HT-29 (cell line): ENCODE measurements at regions not wholly inside any gene's neighbourhood (a gene's known extent, or its start where the extent isn't known, plus 50 kb on each side); places are given as distances from the start of the nearest gene placed in this dataset.
"Not testable (repeated sequence)": the region's sequence is repeated elsewhere in the genome, so short reads cannot be mapped to it uniquely, and the experiment has no call there.

Experiments
- DNase-seq: peaks from one replicate; pipeline ENCODE4 v3.0.0-alpha.2; 2015; ENCODE audit warnings: low spot score

- DNase-seq = not testable (repeated sequence)
These were observed 1104.1 kb downstream of the RPIA start for GRCh38 chr2:89795530-89795929.

DNA sequence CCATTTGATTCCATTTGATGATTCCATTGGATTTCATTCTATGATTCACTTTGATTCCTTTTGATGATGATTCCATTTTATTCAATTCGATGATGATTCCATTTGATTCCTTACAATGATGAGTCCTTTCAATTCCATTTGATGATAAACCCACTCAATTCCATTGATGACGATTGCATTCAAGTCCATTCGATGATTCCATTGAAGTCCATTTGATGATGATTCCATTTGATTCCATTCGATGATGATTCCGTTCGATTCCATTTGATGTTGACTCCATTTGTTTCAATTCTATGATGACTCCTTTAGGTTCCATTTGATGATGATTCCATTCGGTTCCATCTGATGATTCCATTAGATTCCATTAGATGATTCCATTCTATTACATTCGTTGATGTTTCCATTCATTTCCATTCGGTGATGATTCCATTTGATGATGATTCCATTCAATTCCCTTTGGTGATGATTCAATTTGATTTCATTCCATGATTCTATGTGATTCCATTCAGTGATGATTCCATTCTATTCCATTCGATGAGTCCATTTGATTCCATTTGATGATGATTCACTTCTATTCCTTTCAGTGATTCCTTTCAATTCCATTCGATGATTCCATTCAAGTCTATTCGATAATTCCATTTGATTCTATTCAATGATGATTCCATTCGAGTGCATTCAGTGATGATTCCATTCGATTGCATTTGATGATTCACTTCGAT is 1106.0 kb downstream of the RPIA start:
- no peak for DNase-seq

DNA sequence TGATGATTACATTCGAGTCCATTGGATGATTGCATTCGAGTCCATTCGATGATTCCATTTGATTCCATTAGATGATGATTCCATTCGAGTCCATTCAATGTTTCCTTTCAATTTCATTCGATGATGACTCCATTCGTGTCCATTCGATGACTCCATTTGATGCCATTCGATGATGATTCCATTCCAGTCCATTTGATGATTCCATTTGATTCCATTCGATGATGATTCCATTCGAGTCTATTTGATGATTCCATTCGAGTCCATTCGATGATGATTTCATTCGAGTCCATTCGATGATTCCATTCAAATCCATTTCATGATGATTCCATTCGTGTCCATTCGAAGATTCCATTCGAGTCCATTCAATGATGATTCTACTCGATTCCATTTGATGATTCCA is 1109.7 kb downstream of the RPIA start:
- not testable (repeated sequence) for DNase-seq

DNA sequence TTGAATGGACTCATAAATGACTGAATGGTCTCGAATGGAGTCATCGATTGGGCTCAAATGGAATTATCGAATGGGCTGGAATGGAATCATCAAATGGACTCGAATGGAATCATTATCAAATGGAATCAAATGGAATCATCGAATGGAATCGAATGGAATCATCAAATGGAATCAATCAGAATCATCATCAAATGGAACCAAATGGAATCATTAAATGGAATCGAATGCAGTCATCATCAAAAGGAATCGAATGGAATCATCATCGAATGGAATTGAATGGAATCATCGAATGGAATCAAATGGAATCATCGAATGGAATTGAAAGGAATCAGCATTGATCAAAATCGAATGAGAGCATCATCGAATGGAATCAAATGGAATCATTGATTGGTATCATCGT is 1114.9 kb downstream of the RPIA start:
- not testable (repeated sequence) for DNase-seq

GRCh38 chr2:89811295-89811694 is 1119.8 kb downstream of the RPIA start:
- no peak for DNase-seq

GRCh38 chr2:89811910-89812309 is 1120.4 kb downstream of the RPIA start:
- not testable (repeated sequence) for DNase-seq

- DNase-seq = not testable (repeated sequence)
These were observed 1122.9 kb downstream of the RPIA start for GRCh38 chr2:89814359-89814758.

DNA sequence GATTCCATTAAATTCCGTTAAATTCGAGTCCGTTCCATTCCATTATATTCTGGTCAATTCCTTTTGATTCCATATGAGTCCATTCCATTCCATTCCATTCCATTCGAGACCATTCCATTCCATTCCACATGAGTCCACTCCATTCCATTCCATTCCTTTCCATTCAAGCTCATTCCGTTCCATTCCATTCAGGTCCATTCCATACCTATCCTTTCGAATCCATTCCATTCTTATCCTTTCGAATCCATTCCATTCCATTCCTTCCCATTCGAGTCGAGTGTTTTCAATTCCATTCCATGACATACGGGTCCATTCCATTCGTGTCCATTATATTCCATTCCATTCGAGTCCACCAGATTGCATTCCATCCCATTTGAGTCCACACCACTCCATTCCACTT is 1127.4 kb downstream of the RPIA start:
- DNase-seq = no peak

DNA sequence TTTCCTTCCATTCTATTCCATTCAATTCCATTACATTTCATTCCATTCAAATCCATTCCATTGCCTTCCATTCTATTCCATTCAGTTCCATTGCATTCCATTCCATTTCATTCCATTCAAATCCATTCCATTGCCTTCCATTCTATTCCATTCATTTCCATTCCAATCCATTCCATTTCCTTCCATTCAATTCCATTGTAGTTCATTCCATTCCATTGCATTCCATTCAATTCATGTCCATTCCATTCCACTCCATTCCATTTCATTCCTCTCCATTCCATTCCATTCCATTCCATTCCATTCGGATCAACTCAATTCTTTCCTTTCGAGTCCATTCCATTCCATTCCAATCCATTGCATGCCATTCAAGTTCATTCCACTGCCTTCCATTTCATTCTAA is 1128.3 kb downstream of the RPIA start:
- no peak for DNase-seq

DNA sequence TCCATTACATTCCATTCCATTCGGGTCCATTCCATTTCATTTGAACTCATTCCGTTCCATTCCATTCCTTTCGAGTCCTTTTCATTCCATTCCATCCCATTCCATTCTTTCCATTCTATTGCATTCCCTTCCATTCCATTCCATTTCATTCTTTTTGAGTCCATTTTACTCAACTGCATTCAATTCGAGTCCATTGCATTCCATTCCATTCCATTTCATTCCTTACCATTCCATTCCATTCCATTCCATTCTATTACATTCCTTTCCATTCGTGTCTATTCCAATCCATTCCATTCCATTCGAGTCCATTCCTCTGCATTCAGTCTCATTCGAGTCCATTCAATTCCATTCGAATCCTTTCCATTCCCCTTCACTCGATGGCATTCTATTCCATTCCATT is 1128.8 kb downstream of the RPIA start:
- no peak for DNase-seq

- no peak for DNase-seq
These were observed 1130.0 kb downstream of the RPIA start for GRCh38 chr2:89821455-89821945.

DNA sequence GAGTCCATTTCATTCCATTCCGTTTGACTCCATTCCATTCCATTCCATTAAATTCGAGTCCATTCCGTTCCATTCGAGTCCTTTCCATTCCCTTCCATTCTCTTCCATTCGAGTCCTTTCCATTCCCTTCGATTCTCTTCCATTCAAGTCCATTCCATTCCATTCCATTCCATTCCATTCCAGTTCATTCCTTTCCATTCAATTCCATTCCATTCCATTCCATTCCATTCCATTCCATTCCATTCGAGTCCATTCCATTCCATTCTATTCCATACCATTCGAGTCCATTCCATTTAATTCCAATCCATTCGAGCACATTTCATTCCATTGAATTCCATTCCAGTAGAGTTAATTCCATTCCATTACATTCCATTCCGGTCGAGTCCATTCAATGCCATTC is 1130.9 kb downstream of the RPIA start:
- DNase-seq = not testable (repeated sequence)

DNA sequence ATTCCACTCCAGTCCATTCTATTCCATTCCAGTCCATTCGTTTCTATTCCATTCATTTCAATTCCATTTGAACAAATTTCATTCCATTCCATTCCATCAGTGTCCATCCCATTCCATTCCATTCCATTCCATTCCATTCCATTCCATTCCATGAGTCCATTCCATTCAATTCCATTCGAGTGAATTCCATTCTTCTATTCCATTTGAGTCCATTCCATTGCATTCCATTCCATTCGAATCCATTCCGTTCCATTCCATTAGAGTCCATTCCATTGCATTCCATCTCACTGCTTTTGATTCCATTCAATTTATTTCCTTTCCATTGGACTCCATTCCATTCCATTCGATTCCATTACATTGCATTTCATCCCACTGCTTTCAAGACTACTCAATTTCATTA is 1132.1 kb downstream of the RPIA start:
- no peak for DNase-seq

- DNase-seq = no peak
These were observed 1133.6 kb downstream of the RPIA start for GRCh38 chr2:89825034-89825433.

DNA sequence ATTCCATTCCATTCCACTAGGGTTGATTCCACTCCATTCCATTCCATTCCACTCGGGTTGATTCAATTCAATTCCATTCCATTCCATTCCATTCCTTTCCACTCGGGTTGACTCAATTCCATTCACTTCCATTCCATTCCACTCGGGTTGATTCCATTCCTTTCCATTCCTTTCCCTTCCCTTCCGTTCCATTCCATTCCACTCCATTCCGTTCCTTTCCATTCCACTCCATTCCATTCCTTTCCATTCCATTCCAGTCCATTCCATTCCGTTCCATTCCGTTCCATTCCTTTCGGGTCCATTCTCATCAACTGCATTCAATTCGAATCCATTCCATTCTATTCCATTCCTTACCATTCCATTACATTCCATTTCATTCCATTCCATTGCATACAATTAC is 1135.3 kb downstream of the RPIA start:
- not testable (repeated sequence) for DNase-seq

GRCh38 chr2:89827829-89828228 is 1136.4 kb downstream of the RPIA start:
- DNase-seq = not testable (repeated sequence)

GRCh38 chr2:89828416-89828815 is 1136.9 kb downstream of the RPIA start:
- DNase-seq = not testable (repeated sequence)

GRCh38 chr2:89828961-89829631 is 1137.6 kb downstream of the RPIA start:
- not testable (repeated sequence) for DNase-seq

DNA sequence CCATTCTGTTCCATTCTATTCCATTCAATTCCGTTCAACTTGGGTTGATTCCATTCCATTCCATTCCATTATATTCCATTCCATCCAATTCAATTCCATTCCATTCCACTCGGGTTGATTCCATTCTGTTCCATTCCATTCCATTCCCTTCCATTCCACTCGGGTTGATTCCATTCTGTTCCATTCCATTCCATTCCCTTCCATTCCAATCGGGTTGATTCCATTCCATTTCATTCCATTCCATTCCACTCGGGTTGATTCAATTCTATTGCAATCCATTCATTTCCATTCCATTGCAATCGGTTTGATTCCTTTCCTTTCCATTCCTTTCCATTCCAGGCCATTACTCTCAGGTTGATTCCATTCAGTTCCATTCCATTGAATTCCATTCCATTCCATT is 1138.4 kb downstream of the RPIA start:
- no peak for DNase-seq

- DNase-seq = not testable (repeated sequence)
These were observed 1139.1 kb downstream of the RPIA start for GRCh38 chr2:89830341-89831218.

GRCh38 chr2:89831641-89832498 is 1140.4 kb downstream of the RPIA start:
- DNase-seq = no peak
